Lung microvascular endothelial cell (primary cell): ENCODE measurements at regions not wholly inside any gene's neighbourhood (a gene's known extent, or its start where the extent isn't known, plus 50 kb on each side); places are given as distances from the start of the nearest gene placed in this dataset.

Experiments used
- DNase-seq, 2 donors: peaks; one replicate each; pipeline versions ENCODE4 v3.0.0 to v3.0.0-alpha.2; 2010; ENCODE audit warnings: low read depth in 2 of 2

DNA sequence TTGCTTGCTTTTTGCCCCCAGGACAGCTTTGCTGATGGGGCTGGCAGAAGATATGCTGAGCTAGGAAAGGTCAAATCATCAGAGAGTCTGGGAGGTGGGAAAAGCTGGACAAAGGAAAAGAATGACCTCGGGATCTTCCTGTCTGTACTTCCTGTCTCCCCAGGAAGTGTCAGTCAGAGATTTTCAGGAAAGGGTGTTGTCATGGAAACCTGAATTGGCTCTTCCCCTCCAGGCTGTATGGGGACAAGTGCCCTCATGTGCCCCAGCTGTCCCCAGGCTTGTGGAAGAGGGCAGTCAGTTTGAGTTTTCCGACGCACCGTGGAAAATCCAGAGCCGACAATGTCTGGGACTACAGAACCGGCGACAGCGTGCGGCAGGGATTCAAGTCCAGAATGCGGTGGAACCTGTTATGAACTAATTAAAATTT, 122.7 kb upstream of the ZFHX3 start:
- peak; percentile 69 to 98 for DNase-seq

DNA sequence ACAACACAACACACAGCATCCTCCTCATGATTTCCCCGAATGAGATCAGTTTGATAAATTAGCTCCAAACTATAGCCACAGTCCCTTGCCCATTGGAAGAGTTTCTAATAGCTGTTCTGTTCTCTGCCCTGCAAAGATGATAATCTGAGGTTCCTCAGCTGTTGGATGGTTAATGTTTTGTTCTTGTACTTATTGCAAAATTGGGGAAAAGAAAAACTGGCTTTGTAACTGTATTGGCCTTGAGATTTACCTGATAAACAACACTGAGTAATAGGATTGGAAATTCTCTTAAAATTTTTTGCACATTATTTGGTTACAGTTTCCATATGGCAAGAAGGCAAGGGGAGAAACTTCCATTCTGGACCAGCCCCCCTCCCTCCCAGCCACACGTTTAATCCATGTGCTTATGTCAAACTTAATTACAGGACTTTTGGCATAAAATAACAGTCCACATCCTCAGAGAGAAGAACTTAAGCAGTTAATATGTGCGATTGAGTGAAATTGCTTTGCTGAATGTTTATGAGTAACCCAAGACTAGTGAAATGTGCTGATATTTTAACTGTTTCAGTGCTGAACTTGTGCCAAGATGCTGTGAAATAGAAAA, 119.1 kb upstream of the ZFHX3 start:
- DNase-seq = no peak

DNA sequence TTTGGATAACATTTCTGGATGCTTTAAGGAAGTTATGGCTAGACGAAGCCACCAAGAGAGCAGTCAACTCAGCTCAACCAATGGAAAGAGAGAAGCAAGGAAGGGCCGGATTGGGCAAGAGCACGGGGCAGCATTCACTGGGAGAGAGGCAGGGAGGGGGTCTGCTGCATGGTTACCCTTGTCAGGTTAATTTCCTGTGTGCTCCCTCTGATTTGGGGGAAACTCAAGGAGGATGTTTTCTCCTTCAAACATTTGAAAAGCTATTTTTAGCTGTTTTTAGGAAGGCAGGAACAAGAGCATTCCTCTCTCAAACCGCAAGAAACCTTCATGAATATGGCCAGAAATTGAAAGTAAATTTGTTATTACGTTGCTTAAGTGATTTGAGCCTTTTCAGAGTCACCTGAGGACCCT, 118.5 kb upstream of the ZFHX3 start:
- DNase-seq = no peak

DNA sequence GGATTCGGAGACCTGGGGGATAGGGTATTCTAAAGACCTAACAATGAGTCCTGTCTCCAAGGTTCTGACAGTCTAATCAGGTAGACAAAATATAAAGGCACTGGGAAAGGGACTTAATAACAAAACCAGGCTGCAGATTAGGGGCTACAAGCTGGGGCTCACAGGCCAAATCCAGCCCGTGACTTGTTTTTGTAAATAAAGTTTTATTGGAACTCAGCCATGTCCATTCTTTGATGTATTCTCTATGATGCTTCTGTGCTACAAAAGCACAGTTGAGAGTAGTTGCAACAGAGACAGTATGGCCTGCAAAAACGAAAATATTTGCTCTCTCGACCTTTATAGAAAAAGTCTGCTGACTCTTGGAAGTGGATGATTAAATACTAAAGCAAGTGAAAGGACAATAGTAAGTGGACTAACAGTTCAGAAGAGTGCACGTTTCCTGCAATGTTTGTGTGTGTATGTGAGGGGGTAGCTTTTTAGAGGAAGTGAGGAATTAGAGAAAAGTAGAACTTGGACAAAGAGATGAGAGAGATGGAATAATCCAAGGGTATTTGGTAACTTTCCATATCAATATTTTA, 115.4 kb upstream of the ZFHX3 start:
- DNase-seq = peak; percentile 61 to 91

DNA sequence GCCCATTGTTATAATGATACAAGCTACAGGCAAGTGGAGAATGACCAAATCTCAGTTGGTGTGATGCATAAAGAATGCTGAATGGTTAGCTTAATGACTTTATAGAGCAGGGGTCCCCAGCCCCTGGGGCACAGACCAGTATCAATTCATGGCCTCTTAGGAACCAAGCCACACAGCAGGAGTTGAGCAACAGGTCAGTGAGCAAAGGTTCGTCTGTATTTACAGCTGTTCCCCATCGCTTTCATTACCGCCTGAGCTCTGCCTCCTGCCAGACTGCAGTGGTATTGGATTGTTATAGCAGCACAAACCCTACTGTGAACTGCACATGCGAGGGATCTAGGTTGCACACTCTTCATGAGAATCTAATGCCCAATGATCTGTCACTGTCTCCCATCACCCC, 114.0 kb upstream of the ZFHX3 start:
- DNase-seq = no peak

DNA sequence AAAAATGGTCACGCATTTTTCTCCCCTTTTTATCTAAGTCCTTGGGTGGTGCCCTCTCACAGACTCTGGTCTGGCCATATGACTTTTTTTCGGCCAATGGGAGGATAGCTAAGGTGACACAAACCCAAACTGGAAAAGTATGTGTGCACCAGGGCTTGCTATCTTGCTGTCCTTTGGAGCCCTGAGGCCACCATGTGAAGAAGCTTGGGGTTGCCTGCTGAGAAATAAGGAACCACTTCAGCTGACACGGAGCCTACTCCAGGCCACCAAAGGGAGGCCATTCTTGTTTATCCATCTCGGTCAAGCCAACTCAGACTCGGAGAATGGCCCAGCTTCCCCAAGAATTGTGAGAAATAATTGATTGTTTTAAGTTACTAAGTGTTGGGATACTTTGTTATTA, 111.4 kb upstream of the ZFHX3 start:
- no peak for DNase-seq

DNA sequence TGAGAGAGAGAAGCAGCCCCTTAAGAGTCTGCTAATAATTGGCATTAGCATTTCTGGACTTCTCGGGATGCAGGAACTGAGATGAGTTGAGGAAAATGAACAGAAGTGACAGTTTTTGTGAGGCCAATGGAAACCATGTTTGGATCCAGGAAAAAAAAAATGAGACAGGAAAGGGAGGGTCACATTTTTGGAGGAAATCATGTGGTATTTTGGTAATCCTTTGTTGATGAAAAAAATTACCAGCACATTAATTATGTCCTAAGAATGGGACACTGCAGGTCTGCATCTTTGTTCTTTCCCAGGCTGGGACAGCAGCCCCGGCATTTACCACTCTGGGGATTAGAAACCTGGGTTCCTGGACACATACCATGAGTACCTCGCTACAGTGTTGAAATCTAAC, 109.9 kb upstream of the ZFHX3 start:
- peak; percentile 32 to 66 for DNase-seq

DNA sequence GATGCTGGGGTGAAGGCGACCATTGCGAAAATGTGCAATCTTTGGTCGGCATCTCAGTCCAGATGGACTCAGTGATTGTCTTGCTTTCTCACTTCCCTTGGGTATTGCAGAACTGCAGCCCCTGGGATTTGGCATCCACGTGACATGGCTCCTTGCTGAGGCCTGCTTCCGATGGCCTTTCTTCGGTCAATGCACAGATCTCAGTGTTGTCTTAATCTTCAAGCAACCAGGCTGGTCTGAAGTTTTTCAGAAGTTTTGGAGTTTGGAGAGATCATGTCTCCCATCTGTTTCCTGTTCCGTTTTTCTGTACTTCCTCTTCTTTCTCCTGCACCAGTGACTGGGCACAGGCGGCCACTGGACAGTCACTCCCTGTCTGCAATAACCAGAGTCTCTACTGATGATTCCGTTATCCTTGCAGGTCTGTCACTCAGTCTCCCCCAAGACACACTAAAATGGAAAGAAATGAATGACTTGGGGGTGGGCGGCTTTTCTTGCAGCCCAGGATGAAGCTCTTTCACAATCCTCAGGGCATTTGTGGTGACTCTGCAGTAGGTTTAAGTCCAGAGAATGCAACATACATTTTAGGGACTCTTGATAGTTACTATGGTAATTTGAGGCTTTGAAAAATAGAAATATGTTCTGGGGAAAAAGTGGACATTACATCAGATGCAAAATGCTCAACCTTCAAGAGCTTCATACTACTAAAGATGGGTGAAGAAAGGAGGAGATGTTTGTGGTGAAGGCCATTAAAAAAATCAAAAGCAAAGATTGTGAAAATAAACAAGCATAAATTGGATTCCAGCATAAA, 106.3 kb upstream of the ZFHX3 start:
- DNase-seq = peak; percentile 43 to 81

DNA sequence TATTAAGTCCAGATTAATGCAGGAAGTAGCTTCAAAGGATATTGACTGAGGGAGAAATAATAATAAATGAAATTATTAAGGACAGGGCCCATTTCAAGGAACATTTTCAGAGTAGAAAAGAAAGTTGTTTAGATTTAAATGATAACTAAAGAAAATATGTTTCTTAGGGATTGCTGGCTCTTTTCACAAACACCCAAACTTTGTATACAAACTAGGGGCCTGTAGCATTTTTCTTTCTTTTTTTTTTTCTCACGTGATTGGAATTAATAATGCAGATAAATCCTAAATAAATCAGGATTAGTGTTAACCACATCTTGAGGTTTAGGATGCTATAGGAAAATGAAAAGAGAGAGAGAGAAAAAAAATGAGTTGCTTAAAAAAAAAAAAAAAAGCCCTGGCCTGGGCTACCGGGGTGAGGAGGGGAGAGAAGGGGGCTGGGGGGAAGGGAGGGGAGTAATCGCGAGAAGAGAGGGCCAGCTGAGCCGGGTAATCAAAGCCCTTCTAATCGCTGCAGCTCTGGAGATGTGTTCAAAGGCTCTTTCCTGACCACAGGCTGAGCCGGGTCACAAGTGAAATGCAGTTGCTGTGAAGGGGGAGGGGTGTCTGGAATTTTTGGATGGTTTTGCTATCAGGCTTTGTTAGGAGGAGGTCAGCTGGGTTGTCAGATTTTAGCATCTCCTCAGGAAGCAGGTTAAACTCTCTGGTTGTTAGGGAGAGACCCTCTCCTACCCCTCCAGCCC, 104.6 kb upstream of the ZFHX3 start:
- DNase-seq = peak in 1 of 2 donors; percentile 19

DNA sequence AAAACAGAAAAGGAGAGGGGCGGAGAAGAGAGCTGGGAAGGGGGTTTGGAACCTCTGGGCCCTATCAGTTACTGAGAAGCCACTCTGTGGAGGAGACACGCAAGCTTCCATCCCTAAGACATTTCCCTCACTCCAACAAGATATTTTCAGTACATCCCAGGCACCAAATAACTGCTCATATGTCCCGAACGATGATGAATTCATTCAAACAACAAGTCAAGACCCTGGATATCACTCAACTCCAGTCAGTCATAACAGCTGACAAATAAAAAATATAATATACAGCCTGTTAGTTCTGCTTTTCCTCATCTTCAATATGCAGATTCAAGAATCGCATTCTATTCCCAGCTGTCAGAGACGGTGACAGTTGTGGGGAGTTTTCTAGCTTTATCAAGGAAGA, 104.0 kb upstream of the ZFHX3 start:
- DNase-seq = no peak

DNA sequence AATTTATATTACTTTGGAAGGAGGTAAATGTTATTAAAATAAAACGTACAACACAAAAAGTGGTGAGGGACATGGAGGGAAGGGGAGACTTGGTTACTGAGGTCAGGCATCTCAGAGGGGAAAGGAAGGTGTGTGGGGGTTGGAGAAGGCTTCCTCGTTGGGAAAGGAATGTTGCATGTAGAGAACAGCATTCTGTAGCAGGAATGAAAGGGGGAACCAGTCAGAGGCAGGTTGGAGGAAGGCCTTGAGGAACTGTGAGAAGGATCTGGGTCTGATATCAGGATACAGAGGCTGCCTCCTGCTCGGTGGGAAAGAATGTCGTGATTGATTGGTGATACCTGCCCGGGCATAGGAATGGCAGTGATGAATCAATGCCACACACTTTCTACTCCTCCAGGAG, 103.3 kb upstream of the ZFHX3 start:
- DNase-seq = no peak

DNA sequence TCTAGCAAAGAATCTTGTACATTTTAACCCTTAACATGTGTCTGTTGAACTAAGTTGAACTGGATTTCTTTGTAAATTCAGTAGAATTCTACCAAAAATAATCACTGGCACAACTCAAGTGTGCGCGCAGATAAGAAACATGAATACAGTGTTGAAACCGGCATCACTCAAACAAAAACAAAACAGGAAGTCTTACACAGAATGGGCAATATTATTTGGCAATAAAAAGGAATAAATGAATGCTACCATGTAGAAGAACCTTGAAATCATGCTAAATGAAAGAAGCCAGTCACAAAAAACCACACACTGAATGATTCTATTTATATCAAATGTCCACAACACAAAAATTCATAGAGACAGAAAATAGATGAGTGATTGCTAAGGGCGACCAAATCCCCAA, 102.9 kb upstream of the ZFHX3 start:
- no peak for DNase-seq

DNA sequence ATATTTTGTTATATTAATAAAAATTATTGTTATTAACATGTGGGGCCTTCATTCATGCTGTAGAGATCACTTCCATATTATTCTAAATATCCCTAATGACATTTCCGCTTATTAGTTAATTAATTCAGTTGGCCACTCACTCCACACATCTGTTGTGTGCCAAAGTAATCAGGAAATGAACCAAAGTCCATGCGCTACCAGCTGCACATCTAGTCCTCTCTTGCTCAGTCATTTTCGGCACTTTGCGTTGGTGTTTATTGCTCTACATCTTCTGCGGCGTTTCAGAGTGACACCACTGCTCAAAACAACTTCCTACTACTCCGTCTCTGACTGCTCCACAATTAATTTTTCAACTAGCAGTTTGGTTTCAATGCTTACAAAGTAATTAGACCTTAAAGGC, 101.4 kb upstream of the ZFHX3 start:
- peak; percentile 50 to 64 for DNase-seq

DNA sequence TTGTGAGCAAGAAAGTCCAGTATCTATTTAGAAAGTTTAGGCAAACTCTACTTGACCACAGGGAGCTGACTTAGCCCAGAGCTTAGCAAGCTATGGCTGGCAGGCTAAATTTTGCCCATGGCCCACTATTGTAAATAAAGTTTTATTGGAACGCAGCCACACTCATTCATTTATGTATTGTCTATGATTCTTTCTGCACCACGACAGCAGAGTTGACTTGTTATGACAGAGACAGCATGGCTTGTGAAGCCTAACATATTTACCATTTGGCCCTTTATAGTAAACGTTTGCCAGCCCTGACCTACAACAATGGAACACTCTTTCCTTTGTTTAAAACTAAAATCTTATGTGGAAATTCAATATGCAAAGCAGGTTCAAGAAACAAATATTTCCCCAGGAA, 100.0 kb upstream of the ZFHX3 start:
- peak in 1 of 2 donors; percentile 76 for DNase-seq

DNA sequence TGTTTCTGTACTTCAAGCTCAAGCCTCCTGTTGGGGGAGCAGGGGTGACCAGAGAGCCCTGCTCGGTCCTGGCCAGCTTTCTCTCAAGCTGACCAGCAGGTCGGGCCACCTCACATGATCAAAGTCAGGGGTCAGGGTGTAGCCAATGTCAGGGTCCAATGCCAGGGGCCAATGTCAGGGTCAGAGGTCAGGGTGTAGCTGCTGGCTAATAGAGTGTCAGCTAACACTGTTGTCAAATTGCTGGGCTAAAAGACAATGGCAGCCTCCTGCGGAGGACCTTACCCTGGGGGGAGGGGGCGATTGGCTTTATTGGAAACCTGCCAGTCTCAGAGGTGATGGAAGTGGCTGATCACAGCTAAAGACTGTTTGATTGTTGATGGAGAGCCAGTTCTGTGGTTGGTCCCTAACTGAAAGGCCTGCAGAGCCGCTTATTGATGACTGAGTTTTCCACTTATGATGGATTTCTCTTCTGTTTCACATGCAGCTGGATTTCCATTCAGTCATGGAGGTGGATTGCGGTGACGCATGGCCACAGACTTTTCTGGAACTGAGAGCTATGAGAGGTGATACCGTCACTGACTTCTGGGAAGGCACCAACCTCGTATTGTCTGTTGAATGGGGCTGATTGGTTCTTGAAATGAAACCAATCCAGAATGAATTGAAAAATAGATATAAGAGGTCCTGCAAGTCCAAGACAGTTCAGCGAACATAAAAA, 97.4 kb upstream of the ZFHX3 start:
- DNase-seq = no peak

DNA sequence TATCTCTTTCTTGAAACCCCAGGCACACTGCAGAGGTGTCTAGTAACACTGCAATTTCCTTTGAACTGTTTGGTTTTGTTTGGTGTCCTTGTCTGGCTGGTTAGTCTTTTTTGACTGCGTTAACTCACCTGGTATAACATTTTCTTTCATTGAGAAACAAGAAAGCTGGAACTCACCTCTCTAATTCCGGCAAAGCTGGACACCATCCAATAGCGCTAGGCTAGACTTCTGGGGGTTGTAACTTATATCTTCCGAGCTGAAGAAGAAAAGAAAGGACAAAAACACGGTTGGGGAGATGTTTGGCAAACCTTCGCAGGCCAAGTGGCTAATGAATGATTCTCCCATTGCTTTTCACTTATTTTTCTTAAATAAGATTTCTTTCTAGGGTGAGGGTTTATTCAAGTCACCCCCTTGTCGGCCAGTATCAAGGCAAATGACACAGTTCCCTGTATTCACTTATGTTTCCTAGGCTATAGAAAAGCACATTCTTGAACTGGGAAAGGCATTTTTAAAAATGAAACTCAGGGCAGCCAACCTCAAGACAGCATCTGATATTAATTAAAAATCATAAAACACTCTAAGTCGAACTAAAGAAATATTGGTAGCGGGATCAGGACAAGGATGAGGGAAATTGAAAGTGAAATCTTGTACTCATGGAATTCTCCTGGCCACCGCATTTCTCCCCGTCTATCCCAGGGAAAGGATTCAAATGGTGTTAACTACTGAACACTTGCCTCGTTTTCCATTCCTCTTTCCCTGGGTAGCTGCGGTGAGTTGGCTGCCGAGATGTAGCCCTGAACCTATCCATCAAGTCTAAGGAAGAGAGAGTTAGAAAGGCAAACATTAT, 95.9 kb upstream of the ZFHX3 start:
- DNase-seq = peak in 1 of 2 donors; percentile 41

DNA sequence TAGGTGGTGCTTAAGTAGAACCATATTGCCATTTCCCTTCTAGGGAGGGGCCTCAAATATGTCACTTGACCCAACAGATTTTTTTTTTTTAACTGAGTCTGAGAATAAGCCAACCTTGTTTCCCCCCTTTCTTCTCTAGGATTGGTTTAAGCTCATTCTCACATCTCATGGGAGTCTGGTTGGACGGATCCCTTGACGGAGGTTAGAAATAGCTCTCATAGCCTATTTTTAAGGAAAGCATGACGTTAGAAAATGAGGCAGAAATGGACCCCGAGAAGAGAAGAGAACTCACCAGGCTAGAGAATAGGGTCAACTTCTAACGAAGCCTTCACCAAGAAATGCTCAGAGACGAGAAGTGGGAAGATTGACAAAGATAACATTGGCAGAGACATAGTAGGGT, 95.1 kb upstream of the ZFHX3 start:
- no peak for DNase-seq

DNA sequence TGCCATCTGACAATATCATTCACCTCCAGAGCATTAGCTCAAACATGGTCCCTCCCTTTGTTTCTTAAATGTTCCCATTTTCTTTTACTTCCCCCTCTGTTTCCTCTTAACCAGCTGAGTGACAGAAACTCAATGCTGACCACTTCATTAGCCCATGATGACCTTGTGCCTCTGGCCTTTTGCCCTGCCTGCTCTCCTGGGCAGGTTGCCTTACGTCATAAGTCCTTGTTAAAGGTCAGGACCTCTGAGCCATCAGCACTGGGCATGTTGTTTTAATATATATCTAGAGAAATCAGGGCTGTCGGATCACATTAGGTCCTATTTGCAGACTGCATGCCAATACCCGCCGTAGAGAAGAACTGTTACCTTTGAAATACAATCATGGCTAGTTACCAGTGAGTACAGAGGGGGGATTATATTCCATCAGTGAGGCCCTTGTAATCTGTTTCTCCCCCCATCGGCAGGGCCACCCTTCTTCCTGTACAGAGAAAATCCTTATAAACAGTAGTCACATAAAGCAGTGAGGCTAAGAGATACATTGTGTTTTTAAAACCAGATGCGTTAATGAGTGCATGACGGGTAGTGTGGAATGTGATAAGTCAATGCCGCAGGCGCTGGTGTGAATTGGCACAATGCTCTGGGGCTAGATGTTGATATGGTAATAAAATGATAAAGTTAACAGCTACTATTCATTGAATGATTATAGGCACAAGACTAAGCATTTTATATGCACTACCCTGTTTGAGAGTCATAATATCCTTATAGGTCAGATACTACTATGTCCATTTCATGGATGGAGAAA, 94.3 kb upstream of the ZFHX3 start:
- DNase-seq = no peak

DNA sequence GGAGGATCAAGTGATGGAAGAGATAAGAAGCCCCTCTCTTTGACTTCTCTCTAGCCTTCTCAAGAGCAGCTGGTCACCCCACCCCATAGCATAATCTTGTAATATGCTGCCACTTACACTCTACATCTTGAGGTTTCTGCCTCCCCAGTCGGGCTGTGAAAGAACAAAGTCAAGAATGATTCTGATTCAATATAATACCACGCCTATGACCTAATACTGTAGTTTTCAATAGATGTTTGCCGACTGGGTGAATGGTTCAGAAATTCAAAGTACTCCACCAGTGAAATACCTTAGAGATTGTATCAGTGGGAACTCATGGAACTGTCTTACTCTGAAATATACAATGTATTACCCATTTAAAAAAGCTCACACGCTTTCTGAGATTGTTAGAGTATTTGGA, 93.0 kb upstream of the ZFHX3 start:
- DNase-seq = no peak
